ENCODE measurements at regions not wholly inside any gene's neighbourhood (a gene's known extent, or its start where the extent isn't known, plus 50 kb on each side); places are given as distances from the start of the nearest gene placed in this dataset.
"Not testable (repeated sequence)": the region's sequence is repeated elsewhere in the genome, so short reads cannot be mapped to it uniquely, and the experiment has no call there.

DNA sequence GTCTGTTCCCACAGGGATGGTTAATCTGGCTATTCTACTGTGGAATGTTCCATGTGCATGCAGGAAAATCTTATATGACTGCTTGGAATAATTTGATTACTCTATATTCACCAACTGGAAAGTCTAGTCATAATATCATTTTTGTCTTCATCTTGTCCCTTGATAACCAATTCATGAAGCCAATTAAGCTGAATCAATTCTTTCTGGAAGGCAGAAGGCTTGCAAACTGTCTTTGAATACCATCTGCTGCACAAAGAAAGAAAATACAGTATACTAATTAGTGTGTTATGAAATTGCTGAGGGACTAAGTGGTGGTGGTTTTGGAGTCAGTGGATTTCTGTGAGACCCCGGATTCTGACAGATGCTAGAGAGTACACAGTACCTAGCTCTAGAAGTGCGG lies 546.5 kb upstream of the MIS18BP1 start:
- TF ChIP-seq EZH2 (IDR thresholded peaks at IDR 0.05; ENCODE audit: insufficient read depth, low read length): no peak
- TF ChIP-seq, protein P1, sequence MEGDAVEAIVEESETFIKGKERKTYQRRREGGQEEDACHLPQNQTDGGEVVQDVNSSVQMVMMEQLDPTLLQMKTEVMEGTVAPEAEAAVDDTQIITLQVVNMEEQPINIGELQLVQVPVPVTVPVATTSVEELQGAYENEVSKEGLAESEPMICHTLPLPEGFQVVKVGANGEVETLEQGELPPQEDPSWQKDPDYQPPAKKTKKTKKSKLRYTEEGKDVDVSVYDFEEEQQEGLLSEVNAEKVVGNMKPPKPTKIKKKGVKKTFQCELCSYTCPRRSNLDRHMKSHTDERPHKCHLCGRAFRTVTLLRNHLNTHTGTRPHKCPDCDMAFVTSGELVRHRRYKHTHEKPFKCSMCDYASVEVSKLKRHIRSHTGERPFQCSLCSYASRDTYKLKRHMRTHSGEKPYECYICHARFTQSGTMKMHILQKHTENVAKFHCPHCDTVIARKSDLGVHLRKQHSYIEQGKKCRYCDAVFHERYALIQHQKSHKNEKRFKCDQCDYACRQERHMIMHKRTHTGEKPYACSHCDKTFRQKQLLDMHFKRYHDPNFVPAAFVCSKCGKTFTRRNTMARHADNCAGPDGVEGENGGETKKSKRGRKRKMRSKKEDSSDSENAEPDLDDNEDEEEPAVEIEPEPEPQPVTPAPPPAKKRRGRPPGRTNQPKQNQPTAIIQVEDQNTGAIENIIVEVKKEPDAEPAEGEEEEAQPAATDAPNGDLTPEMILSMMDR (IDR thresholded peaks at IDR 0.05; ENCODE audit: insufficient read depth, low read depth, low read length): no peak
- H3K4me3 Mint-ChIP-seq (ENCODE audit: unreplicated experiment): no peak overlapping the region

DNA sequence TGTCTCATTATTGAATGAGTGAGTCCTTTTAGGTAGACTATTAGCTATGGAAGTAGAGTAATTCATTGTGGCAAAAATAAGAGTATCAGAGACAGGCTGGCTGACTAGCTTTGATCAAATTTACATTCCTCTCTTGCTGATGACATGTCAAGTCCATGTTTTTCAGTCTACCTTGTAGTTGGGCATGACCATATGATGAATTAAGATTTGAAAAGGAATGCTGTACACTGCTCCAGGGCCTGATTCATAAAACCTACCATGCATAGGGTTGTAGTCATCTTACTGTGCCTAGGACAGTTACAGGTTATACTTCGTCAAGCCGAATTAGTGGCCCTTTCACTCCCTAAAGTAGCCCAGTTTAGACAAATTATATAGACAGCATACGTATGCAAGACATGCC lies 545.7 kb upstream of the MIS18BP1 start:
- Histone ChIP-seq H3K27me3 (ENCODE audit: insufficient read depth, low read length) (no peaks in the 10 kb centered on the region), H3K79me2 (ENCODE audit: insufficient read depth, low read length) (no peaks in the 10 kb centered on the region), H3K9ac (ENCODE audit: low read length) (no peak overlapping the region), H3K27ac (ENCODE audit: low read depth, low read length) (no peak overlapping the region), H3K9me3 (ENCODE audit: insufficient read depth, low read depth, low read length) (no peaks in the 10 kb centered on the region), H3K36me3 (ENCODE audit: insufficient read depth, low read length) (no peaks in the 10 kb centered on the region), H3K4me1 (ENCODE audit: insufficient read depth, low read length) (no peaks in the 10 kb centered on the region), H3K4me2 (ENCODE audit: low read length) (no peak overlapping the region), H2AFZ (ENCODE audit: low read depth, low read length) (no peak overlapping the region), H3K4me3 (ENCODE audit: insufficient read depth, low read depth, low read length) (no peak overlapping the region), H4K20me1 (ENCODE audit: insufficient read depth, low read length) (no peaks in the 10 kb centered on the region)
- H3K4me3 Mint-ChIP-seq (ENCODE audit: unreplicated experiment): no peak overlapping the region
- DNase-seq (ENCODE audit: low read depth): no peak
- no peaks in the 10 kb centered on the region for H3K27me3 Mint-ChIP-seq (ENCODE audit: low read depth, unreplicated experiment)
- H3K4me1 Mint-ChIP-seq (ENCODE audit: low read depth, unreplicated experiment): no peaks in the 10 kb centered on the region
- FAIRE-seq: no peak
- no peaks in the 10 kb centered on the region for H3K36me3 Mint-ChIP-seq (ENCODE audit: low read depth, unreplicated experiment)
- no peak overlapping the region for H3K27ac Mint-ChIP-seq (ENCODE audit: unreplicated experiment)
- TF ChIP-seq, protein P1 (IDR thresholded peaks at IDR 0.05; ENCODE audit: insufficient read depth, low read depth, low read length): no peak
- no peak for TF ChIP-seq EZH2 (IDR thresholded peaks at IDR 0.05; ENCODE audit: insufficient read depth, low read length)
- no peaks in the 10 kb centered on the region for H3K9me3 Mint-ChIP-seq (ENCODE audit: unreplicated experiment)

More for the DNA sequence above, 546.5 kb upstream of the MIS18BP1 start:
- no peaks in the 10 kb centered on the region for H3K4me1 Mint-ChIP-seq (ENCODE audit: low read depth, unreplicated experiment)
- H2AFZ ChIP-seq (ENCODE audit: low read depth, low read length): no peak overlapping the region
- H4K20me1 ChIP-seq (ENCODE audit: insufficient read depth, low read length): no peaks in the 10 kb centered on the region
- H3K4me2 ChIP-seq (ENCODE audit: low read length): no peak overlapping the region
- H3K27ac ChIP-seq (ENCODE audit: low read depth, low read length): no peak overlapping the region
- no peaks in the 10 kb centered on the region for H3K27me3 Mint-ChIP-seq (ENCODE audit: low read depth, unreplicated experiment)
- H3K79me2 ChIP-seq (ENCODE audit: insufficient read depth, low read length): no peaks in the 10 kb centered on the region
- no peaks in the 10 kb centered on the region for H3K36me3 Mint-ChIP-seq (ENCODE audit: low read depth, unreplicated experiment)
- H3K4me3 ChIP-seq (ENCODE audit: insufficient read depth, low read depth, low read length): no peak overlapping the region
- H3K36me3 ChIP-seq (ENCODE audit: insufficient read depth, low read length): no peaks in the 10 kb centered on the region
- no peak for DNase-seq (ENCODE audit: low read depth)
- FAIRE-seq: no peak
- H3K9me3 ChIP-seq (ENCODE audit: insufficient read depth, low read depth, low read length): no peaks in the 10 kb centered on the region
- no peak overlapping the region for H3K27ac Mint-ChIP-seq (ENCODE audit: unreplicated experiment)
- no peaks in the 10 kb centered on the region for H3K27me3 ChIP-seq (ENCODE audit: insufficient read depth, low read length)
- no peaks in the 10 kb centered on the region for H3K4me1 ChIP-seq (ENCODE audit: insufficient read depth, low read length)
- no peak overlapping the region for H3K9ac ChIP-seq (ENCODE audit: low read length)
- no peaks in the 10 kb centered on the region for H3K9me3 Mint-ChIP-seq (ENCODE audit: unreplicated experiment)

GRCh38 chr14:45796006-45796405 lies 543.0 kb upstream of the MIS18BP1 start:
- DNase-seq (ENCODE audit: low read depth); H3K27ac ChIP-seq (ENCODE audit: low read depth, low read length); H3K4me3 ChIP-seq (ENCODE audit: insufficient read depth, low read depth, low read length); H3K4me3 Mint-ChIP-seq (ENCODE audit: unreplicated experiment); H3K9me3 Mint-ChIP-seq (ENCODE audit: unreplicated experiment); H3K27me3 ChIP-seq (ENCODE audit: insufficient read depth, low read length); H3K79me2 ChIP-seq (ENCODE audit: insufficient read depth, low read length); H2AFZ ChIP-seq (ENCODE audit: low read depth, low read length); H3K4me2 ChIP-seq (ENCODE audit: low read length); H3K9me3 ChIP-seq (ENCODE audit: insufficient read depth, low read depth, low read length); H3K27me3 Mint-ChIP-seq (ENCODE audit: low read depth, unreplicated experiment); FAIRE-seq; H3K4me1 ChIP-seq (ENCODE audit: insufficient read depth, low read length); H3K36me3 Mint-ChIP-seq (ENCODE audit: low read depth, unreplicated experiment); H3K36me3 ChIP-seq (ENCODE audit: insufficient read depth, low read length); H3K4me1 Mint-ChIP-seq (ENCODE audit: low read depth, unreplicated experiment); H3K9ac ChIP-seq (ENCODE audit: low read length); H4K20me1 ChIP-seq (ENCODE audit: insufficient read depth, low read length); H3K27ac Mint-ChIP-seq (ENCODE audit: unreplicated experiment): not testable (repeated sequence)
